T47D (cell line): ENCODE measurements at regions not wholly inside any gene's neighbourhood (a gene's known extent, or its start where the extent isn't known, plus 50 kb on each side); places are given as distances from the start of the nearest gene placed in this dataset.

Experiments
- DNase-seq, 2 experiments: peaks; one replicate each; pipeline versions ENCODE4 v3.0.0 to v3.0.0-alpha.2; 2011 to 2012; ENCODE audit warnings: low read depth in 1 of 2, low spot score in 1 of 2
- JUND ChIP-seq: IDR thresholded peaks from 2 replicates; pipeline ENCODE4 v1.6.1; 2012; ENCODE audit warnings: low read depth
- in situ Hi-C: cut with HindIII; loops from 2 replicates; pipeline ENCODE4 v1.10.0; 2016; ENCODE audit warnings: low sequenced_read_pairs, low pct_unique_long_range_greater_than_20kb

DNA sequence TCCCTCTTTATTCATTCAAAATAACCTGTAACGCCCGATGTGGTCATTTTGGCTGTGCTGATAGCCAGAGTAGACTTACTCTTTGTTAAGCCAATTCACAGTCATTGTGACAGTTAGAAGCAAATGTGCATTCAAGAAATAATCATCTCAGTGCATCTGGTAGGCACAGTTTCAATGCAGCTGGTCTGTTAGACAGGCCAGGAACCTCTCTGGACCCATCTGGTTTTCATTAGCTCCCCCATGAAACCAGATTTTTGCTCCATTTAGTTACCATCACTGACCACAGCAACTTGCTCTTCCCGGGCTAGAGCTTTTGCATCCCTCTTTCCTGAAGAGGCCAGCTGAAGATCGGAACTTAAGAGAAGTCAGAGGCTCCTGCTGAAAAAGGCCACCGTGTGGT, 284.2 kb downstream of the NSG2 start:
- no peak for DNase-seq
- in situ Hi-C loops, result no loop called here
- TF ChIP-seq JUND, result no peak

DNA sequence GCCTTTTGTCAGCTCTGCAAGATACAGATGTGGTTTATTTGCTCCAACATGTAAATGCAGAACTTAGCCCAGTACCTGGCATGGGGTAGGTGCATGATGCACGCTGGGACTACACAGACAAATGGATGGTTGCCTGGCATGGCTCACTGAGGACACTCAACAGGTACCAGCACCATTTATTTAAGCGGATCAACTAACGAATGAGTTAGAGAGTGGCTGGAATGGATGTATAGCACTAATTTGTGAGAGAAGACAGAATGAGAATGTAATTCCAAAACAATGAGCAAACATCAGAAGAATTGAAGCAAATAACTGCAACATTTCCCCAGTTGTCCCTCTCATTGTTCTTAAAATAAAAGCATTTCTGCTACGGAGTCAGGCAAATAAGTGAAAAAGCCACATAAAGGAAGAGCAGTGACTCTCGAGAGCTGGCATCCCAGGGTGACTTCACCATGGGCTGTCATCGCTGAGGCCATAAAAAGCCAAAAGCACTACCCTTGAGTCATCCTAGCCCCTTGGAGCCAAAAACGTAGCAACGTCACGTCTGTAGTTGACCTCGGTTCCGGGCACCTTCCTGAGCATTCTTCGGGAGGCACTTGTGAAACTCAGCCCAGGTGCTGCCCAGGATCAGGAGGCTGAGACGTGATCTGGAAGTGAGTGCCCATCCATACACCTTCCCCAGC, 290.3 kb downstream of the NSG2 start:
- in situ Hi-C loops, result no loop called here
- DNase-seq, result no peak
- no peak for TF ChIP-seq JUND

DNA sequence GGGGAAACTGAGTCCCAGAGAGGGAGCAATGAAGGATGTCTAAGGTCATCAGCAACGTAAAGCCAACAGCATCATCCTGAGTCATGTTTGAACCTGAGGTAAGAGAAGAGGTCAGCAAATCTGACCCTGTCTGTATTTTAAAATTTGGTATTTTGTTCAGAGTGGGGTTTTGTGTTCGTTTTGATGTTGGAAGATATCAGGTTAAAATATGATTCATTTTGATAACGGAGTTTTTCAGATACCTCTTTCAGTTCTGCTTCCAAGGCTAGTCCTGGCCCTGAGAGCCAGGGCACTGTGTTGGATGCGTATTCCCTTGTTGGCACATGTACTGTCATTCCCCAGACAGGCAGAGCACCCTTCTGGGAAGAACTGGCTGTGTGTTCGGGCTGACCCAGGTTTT, 291.0 kb downstream of the NSG2 start:
- no peak for DNase-seq
- in situ Hi-C loops, result no loop called here
- TF ChIP-seq JUND, result no peak

DNA sequence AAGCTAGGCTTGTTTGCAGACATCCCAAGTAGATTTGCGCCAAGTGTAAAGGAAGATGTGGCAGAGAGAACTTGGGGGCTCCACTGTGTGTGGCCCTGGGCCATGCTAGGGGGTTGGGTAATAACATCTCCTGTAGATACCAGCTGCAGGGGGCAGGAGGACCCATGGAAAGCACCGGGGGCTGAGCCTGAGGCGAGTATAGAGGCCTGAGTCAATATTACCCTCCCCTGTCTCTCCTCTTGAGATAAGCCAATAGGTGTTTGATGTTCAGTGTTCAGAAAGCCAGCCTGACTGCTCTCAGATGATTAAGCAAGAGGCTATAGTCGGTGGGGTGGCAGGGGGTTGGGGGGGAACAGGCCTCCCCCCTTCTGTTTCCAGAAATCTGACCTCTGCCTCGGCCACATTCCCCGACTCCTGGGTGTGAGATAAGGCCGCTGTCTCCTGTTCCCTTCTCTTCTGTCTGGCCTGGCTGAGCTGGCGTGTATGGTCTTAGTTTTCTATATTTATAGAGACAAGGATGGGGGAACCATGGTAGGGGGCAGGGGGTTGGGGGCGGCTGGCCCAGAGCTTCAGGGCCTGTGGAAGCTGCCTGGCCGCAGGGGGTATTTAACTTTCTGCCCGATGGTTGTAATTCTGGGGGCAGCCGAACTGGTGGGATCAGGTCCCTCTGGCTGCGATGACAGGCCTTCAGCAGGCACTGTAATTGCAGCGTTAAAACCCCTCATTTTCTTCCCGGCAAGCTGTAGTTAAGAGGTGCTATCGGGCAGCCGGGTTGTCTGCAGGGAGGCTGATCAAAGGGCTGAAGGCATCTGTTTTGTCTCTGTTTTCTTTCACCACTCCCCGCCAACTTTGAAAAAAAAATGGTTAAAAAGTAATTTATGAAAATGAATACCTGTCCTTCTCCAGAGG, 292.0 kb downstream of the NSG2 start:
- DNase-seq, result no peak
- no peak for TF ChIP-seq JUND
- in situ Hi-C loops, result no loop called here

DNA sequence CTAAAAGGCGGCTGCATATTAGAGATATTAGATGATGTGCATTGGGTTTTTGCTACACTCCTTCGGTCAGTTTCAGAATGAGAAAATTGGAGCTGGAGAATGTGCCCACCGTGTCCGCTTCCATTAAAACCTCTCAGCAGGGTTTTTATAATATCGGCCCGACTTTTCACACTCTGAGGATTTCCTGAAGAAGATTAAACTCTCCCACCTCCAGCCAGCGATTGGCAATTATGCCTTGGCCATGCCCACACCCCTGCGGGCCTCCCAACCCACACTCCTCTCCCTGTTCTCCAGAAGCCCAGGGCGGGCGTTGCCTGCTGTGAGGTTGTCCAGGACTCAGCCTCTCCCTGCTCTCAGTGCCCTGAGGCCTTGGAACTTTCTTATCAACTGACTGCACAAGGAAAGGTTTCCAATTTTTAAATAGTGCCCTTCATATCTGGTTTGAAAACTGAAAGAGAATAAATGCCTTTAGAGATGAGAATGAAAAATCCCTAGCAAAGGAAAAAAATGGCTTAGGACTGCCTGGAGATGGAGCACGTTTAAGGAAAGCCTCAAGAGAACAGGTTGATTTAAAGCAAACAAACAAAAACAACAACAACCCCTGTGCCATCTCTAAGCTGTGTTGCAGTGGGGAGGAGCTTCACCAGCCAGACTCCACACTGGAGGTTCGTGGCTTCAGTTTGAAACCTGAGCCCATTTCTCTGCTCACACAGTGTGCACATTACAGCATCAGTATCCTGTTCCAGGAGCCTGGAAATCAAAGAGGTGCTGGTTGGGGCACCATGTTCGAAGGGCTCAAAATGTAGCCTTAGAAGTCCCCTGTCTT, 292.9 kb downstream of the NSG2 start:
- peak in 1 of 2 experiments; percentile 17 for DNase-seq
- TF ChIP-seq JUND, result no peak
- in situ Hi-C loops, result no loop called here

DNA sequence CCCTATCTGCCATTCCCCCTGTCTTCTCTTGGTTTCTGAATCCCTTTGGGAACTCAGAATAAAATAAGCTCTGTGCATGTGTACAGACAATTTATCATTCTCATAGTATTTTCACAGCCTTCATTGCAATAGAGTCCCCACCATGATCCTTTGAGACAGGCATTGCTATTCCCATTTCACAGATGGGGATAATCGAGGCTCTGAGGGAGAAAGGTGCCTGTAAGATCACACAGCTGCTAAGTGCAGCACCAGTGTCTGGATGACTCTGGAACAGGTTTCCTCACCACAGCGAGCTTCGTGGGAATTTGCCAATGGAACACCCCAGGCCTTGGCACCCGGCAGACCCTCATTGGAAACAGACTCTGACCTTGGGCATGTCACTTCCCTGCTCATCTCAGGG, 293.6 kb downstream of the NSG2 start:
- in situ Hi-C loops, result no loop called here
- TF ChIP-seq JUND, result no peak

DNA sequence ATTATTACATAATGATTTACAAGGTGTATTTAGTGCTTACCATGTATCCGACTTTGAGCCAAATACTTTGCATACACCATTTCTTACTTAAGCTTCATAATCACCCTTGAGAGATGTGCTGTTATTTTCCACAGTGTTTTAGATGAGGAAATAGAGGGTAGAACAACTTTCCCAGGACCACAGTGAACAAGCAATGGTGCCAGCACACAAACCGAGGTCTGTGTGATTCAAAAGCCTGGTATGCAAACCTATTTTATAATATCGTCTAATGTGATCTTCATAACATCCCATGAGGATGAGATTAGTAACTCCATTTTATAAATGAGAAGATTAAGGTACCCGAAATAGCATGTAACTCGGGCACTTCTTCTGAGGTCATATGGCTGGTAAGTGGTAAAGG, 294.7 kb downstream of the NSG2 start:
- no peak for DNase-seq
- in situ Hi-C loops, result no loop called here
- TF ChIP-seq JUND, result no peak

More for the DNA sequence above, 293.6 kb downstream of the NSG2 start:
- no peak for DNase-seq

DNA sequence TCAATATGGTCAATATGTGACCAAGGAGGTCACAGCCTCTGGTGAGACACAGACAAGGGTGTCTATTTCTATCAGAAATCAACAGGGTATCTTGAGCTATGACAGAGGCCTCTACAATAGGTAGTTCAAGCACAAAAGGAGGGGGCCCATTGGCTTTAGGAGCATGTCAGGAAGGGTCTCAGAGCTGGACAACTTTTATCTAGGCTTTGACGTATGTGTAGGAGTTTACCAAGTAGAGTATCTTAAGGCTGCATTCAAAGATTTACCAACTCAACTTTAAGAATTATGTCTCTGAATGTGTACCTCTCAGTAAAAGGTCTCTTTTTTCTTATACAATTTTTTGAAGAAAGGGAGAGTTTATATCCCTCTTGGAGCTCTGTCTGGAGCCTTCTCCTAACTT, 297.2 kb downstream of the NSG2 start:
- no peak for DNase-seq
- TF ChIP-seq JUND, result no peak
- in situ Hi-C loops, result no loop called here

DNA sequence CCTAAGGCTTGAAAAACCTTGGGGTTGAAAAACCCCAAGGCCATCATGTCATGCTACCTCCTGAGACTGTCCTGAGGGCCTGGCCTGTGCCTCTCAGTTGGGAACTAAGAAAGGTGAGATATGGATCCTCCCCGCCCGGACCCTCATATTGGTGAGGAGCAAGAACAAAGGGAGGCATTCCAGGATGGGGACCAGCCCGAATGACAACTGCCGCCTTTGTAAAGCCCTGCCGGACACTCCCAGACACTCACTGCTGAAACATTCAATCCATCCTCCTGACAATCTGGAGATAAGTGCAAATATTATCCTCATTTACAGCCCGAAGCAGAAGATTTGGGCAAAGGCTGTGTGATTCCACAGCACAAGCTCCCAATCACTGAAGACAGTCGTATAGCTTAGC, 298.3 kb downstream of the NSG2 start:
- in situ Hi-C loops, result no loop called here
- DNase-seq, result no peak
- TF ChIP-seq JUND, result no peak

DNA sequence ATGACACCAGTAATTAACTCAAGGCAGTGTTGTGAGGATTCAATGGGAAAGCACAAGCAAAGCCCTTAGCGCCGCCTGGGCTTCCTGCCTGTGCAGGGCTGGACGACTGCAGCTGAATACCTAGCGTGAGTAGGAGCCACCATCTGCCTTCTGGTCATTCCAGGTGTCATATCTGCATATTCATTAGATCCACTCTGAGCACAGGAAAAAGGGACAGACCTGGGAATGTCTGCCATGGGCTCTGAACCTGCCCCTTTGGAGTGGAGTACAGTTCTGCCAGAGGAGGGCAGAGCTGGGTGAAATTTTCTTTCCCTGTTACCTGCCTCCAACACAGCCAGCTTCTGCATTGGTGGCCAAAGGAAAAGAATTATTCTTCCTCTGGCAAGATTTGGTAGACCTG, 298.8 kb downstream of the NSG2 start:
- no peak for TF ChIP-seq JUND
- peak in 1 of 2 experiments; percentile 32 for DNase-seq
- in situ Hi-C loops, result no loop called here

DNA sequence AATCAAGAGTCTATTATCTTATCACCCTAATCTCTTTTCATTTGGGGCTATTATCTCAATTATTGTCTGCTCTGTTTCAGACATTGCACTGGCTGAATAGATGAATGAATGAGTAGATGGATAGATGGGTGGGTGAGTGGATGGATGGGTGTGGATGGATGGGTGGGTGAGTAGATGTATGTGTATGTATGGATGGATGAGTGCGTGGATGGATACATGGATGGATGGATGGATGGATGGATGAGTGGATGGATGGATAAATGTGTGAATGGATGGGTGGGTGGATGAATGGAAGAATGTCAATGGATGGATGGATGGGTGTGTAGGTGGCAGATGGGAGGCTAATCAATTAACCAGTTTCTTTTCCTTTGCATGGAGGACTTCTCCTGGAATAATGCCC, 301.7 kb downstream of the NSG2 start:
- in situ Hi-C loops, result no loop called here
- no peak for TF ChIP-seq JUND
- DNase-seq, result no peak

DNA sequence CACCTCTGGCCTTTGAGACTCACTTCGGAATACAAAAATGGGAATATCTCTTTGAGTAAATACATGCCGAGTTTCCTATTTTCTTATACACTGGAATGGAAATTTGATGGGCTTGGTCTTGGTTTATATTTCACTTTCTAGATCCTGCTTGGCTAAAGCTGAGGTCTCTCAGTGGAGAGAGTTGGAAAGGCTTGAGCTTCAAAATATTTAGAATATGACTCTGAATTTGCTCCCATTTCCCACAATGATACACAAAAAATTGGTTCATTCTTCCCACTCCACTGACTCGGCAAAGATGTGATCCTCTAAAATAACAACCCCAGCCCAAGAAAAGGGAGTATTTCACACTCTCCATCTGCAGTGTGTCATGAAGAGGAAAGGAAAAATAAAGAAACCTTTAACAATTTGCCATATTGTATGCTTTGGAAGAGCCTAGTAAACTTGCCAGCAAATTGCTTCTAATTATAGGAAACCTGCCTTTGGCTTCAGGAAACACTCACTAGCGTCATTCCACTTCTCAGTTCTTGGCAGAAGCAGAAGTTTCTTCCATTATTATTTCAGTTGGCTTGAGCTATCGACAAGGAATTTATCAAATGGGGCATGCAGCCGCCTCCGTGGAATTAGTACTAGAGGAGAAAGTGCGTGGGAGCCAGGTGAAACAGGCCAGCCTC, 302.9 kb downstream of the NSG2 start:
- no peak for DNase-seq
- in situ Hi-C loops, result no loop called here
- TF ChIP-seq JUND, result no peak
